Sigmoid colon (tissue), 6 donors: ENCODE measurements at regions not wholly inside any gene's neighbourhood (a gene's known extent, or its start where the extent isn't known, plus 50 kb on each side); places are given as distances from the start of the nearest gene placed in this dataset.

ENCODE experiments used
- DNase-seq: peaks from one replicate; pipeline ENCODE4 v3.0.0-alpha.2; 2019
- H3K27ac ChIP-seq, 4 donors: fragments of 200-600 bp; sonication (generic); one replicate each; pipeline ENCODE4 v1.5.1; 2016 to 2019; ENCODE audit warnings: mild to moderate bottlenecking in 1 of 4
- H3K27me3 ChIP-seq, 3 donors: fragments of 200-600 bp; sonication (generic); one replicate each; pipeline ENCODE4 v1.5.1; 2019; ENCODE audit warnings: mild to moderate bottlenecking in 1 of 3
- H3K36me3 ChIP-seq, 4 donors: fragments of 200-600 bp; sonication (generic); one replicate each; pipeline ENCODE4 v1.5.1; 2016 to 2019
- H3K4me1 ChIP-seq, 4 donors: fragments of 200-600 bp; sonication (generic); one replicate each; pipeline ENCODE4 v1.5.1; 2017 to 2019
- H3K4me3 ChIP-seq, 4 donors: fragments of 200-600 bp; sonication (generic); one replicate each; pipeline ENCODE4 v1.5.1; 2017 to 2019; ENCODE audit warnings: mild to moderate bottlenecking in 2 of 4, moderate library complexity in 1 of 4
- H3K9me3 ChIP-seq, 4 donors: fragments of 200-600 bp in 3 of 4; sonication (generic) in 3 of 4; one replicate each; pipeline versions ENCODE4 v1.5.1 to v1.6.1; 2013 to 2019
- CTCF ChIP-seq, 4 experiments: fragments of 450-650 bp in 3 of 4; fragments of 200-600 bp in 1 of 4; IDR thresholded peaks; one replicate each; pipeline ENCODE4 v1.5.1; 2016 to 2019; ENCODE audit warnings: antibody characterized with exemption in 4 of 4, mild to moderate bottlenecking in 3 of 4, moderate library complexity in 2 of 4
- EP300 ChIP-seq, 4 donors: sonication (generic); formaldehyde crosslinking; IDR thresholded peaks; one replicate each; pipeline ENCODE4 v1.6.1; 2017; ENCODE audit warnings: antibody characterized with exemption in 4 of 4
- POLR2A ChIP-seq, 2 donors: fragments of 450-650 bp; IDR thresholded peaks; one replicate each; pipeline ENCODE4 v1.6.1; 2016; ENCODE audit warnings: antibody characterized with exemption in 2 of 2, mild to moderate bottlenecking in 2 of 2, moderate library complexity in 2 of 2
- POLR2AphosphoS5 ChIP-seq, 4 donors: sonication (generic); formaldehyde crosslinking; IDR thresholded peaks; one replicate each; pipeline ENCODE4 v1.6.1; 2017; ENCODE audit warnings: antibody characterized with exemption in 4 of 4
- WGBS, 2 donors: extraction: QIAGEN DNeasy Blood & Tissue Kit; methylation state at CpG; one replicate each; pipeline ENCODE4 v1.1.7; 2013; 5-methylcytosine and 5-hydroxymethylcytosine counted together
- intact Hi-C: fragments of 100-400 bp; cut with DNase I; formaldehyde crosslinking; loops from one replicate; pipeline ENCODE4 v1.15.1; 2023
- donor health status: healthy with polysubstance abuse.
- donor health status: healthy.

- TF ChIP-seq EP300 (IDR thresholded peaks at IDR 0.05) = no peak
- TF ChIP-seq POLR2A (IDR thresholded peaks at IDR 0.05) = no peak
- TF ChIP-seq CTCF (IDR thresholded peaks at IDR 0.05) = no peak
- no peak for TF ChIP-seq POLR2AphosphoS5 (IDR thresholded peaks at IDR 0.05)
- Histone ChIP-seq H3K36me3 (no peaks in the 10 kb centered on the region), H3K4me3 (no peak overlapping the region), H3K27ac (no peak overlapping the region), H3K27me3 (no peaks in the 10 kb centered on the region), H3K4me1 (peaks cover 0 to 13% (median 4%) of the 10 kb centered on the region in 4 donors), H3K9me3 (no peaks in the 10 kb centered on the region)
- intact Hi-C loops = no loop called here
- no peak for DNase-seq
- WGBS, 2 donors = 89 to 91% methylated on average over 5 of the region's 5 CpGs
These were observed 425.2 kb downstream of the GADD45G start for GRCh38 chr9:90029996-90030395.

- no peaks in the 10 kb centered on the region for H3K36me3 ChIP-seq
- intact Hi-C loops = no loop called here
- H3K9me3 ChIP-seq = no peaks in the 10 kb centered on the region
- TF ChIP-seq POLR2AphosphoS5 (IDR thresholded peaks at IDR 0.05) (no peak), CTCF (IDR thresholded peaks at IDR 0.05) (no peak), POLR2A (IDR thresholded peaks at IDR 0.05) (no peak), EP300 (IDR thresholded peaks at IDR 0.05) (no peak)
- no peaks in the 10 kb centered on the region for H3K4me1 ChIP-seq
- no peaks in the 10 kb centered on the region for H3K27me3 ChIP-seq
- H3K4me3 ChIP-seq = no peak overlapping the region
- no peak for DNase-seq
- H3K27ac ChIP-seq = no peak overlapping the region
- 71 to 73% methylated on average over 9 of the region's 9 CpGs for WGBS, 2 donors
These were observed 427.6 kb downstream of the GADD45G start for GRCh38 chr9:90032296-90033027.

- H3K4me1 ChIP-seq = no peaks in the 10 kb centered on the region
- no peak for DNase-seq
- TF ChIP-seq POLR2AphosphoS5 (IDR thresholded peaks at IDR 0.05) (no peak), EP300 (IDR thresholded peaks at IDR 0.05) (no peak), POLR2A (IDR thresholded peaks at IDR 0.05) (no peak), CTCF (IDR thresholded peaks at IDR 0.05) (no peak)
- WGBS, 2 donors = 96% methylated on average over 7 of the region's 7 CpGs
- H3K36me3 ChIP-seq = no peaks in the 10 kb centered on the region
- no peaks in the 10 kb centered on the region for H3K9me3 ChIP-seq
- H3K27me3 ChIP-seq = no peaks in the 10 kb centered on the region
- H3K4me3 ChIP-seq = no peak overlapping the region
- intact Hi-C loops = no loop called here
- H3K27ac ChIP-seq = no peak overlapping the region
These were observed 428.3 kb downstream of the GADD45G start for GRCh38 chr9:90033028-90033650.

- Histone ChIP-seq H3K4me1 (no peaks in the 10 kb centered on the region), H3K4me3 (no peak overlapping the region), H3K27me3 (no peaks in the 10 kb centered on the region), H3K27ac (no peak overlapping the region), H3K36me3 (no peaks in the 10 kb centered on the region), H3K9me3 (no peaks in the 10 kb centered on the region)
- DNase-seq = no peak
- WGBS, 2 donors = 81 to 87% methylated on average over 5 of the region's 5 CpGs
- intact Hi-C loops = no loop called here
- TF ChIP-seq EP300 (IDR thresholded peaks at IDR 0.05) = no peak
- no peak for TF ChIP-seq CTCF (IDR thresholded peaks at IDR 0.05)
These were observed 429.3 kb downstream of the GADD45G start for GRCh38 chr9:90034071-90034470.
